NCI-H146 treated with DMSO at 0.1 percent for 48 hours (cell line): ENCODE measurements at regions not wholly inside any gene's neighbourhood (a gene's known extent, or its start where the extent isn't known, plus 50 kb on each side); places are given as distances from the start of the nearest gene placed in this dataset.

Source experiments
- DNase-seq: peaks from one replicate; lab custom pipeline; 2025; ENCODE audit not compliant: unreplicated experiment; lab: John Stamatoyannopoulos, UW

- no peak for DNase-seq
Observed at GRCh38 chr3:146854523-146854922, 249.4 kb upstream of the PLSCR5 start.

- DNase-seq, result no peak
Observed at GRCh38 chr3:146851665-146852064, 246.5 kb upstream of the PLSCR5 start.

DNA sequence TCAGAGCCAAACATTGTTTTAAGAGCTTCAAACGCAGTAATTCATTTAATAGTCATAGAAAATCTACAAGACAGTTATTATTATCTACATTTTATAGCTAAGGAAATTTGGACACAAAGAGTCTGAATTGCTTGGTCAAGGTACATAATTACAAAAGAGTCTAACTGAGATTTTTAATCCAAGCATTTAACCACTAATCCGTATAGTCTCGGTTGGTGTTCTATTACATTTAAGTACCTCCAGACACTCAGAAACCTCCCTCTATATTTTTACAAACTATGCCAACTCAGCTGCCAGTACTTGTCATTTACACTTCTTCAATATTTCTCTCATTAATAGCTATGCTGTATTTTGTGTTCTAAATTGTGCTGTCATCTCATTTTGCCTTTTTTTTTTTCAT, 240.2 kb upstream of the PLSCR5 start:
- no peak for DNase-seq

GRCh38 chr3:146843476-146843875, 238.3 kb upstream of the PLSCR5 start:
- no peak for DNase-seq

- DNase-seq, result no peak
Observed at GRCh38 chr3:146839727-146840375, 234.7 kb upstream of the PLSCR5 start.

DNA sequence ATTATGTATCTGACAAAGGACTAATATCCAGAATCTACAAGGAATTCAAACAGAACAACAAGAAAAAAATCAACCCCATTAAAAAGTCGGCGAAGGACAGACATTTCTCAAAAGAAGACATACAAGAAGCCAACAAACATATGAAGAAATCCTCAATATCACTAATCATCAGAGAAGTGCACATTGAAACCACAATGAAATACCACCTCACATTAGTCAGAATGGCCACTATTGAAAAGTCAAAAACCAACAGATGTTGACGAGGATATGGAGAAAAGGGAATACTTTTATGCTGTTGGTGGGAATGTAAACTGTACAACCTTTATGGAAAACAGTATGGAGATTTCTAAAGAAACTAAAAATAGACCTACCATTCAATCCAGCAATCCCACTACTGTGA, 233.1 kb upstream of the PLSCR5 start:
- no peak for DNase-seq

DNA sequence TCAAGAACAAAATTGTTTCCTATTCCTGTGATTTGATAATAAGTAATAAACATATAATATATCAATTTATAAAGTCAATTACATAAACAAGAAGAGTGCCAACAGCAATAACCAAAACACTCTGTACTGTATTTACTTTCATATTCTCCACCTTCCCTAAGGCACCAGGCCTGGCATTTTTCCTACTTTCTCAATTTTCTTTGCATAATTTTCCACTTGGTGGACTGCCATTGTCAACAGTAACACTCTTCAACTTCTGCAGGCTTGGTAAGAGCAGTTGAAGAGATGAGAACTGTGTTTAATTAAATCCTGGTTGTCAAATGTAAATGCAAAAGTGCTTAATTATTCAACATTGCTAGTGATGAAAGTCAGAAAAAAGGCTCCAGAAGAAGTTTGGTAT, 229.8 kb upstream of the PLSCR5 start:
- no peak for DNase-seq

DNA sequence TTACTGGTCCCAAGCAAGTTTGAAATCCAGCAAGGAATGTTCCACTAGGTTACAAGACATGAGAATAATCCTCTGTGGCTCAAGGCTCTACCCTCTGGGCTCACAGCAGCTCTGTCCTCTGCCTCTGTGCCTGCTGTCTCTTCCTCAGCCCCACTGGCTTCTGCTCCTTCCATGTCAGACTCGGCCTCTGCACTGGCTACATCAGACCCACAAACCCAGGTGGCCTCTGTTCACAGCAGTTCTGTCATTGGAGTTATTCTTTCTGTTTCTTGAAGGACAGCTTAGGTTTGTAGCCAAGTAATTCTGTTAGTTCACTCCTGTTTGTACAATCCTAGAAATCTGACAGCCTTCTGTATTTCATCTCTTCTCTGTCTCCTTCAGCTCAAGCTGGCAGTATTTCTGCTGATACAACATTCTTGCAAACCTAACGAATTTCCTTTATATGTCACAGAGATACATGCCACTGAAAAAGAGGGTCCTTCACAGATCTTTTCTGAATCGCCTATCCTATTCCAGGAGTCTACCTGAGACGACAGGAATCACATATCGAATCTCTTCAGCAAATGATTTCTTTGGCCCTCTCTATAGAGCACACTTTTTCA, 227.8 kb upstream of the PLSCR5 start:
- no peak for DNase-seq

DNA sequence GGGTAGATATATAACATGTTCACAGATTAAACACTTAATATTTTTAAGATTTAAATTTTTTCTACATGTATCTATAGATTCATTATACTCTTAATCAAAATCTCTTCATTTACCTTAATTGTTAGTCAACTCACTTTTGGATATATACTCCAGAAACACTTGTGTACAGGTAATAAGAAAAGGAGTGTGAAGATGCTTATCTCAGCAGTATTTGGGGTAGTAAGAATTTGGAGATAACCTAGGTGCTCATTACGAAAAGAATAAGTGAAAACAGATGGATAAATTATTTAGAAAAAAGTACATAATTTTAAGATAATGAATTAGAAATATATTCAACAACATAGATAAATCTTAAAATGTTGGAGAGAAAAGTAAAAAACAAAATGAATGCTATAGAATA, 226.5 kb upstream of the PLSCR5 start:
- DNase-seq, result no peak

GRCh38 chr3:146830231-146830630, 225.1 kb upstream of the PLSCR5 start:
- DNase-seq, result no peak

DNA sequence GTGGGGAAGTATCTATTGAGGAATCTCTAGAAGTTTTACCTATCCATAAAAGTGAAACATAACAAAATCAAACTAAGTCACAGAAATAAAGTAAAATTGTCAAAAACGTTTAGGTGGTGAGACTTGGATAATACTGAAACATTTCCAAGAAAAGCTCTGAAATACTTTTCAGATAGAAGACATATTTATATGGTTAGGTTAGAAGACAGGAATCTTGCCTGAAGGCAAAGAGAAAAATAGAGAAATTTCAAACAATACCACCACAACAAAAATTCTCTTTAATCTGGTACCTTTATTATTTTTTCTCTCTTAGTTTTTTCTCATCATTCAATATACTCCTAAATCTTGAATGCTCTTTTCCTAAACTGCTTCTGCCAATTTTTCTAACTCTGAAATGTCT, 222.7 kb upstream of the PLSCR5 start:
- no peak for DNase-seq

GRCh38 chr3:146823622-146824021, 218.5 kb upstream of the PLSCR5 start:
- no peak for DNase-seq

GRCh38 chr3:146818866-146819265, 213.7 kb upstream of the PLSCR5 start:
- no peak for DNase-seq

GRCh38 chr3:146818301-146818700, 213.2 kb upstream of the PLSCR5 start:
- DNase-seq, result no peak

DNA sequence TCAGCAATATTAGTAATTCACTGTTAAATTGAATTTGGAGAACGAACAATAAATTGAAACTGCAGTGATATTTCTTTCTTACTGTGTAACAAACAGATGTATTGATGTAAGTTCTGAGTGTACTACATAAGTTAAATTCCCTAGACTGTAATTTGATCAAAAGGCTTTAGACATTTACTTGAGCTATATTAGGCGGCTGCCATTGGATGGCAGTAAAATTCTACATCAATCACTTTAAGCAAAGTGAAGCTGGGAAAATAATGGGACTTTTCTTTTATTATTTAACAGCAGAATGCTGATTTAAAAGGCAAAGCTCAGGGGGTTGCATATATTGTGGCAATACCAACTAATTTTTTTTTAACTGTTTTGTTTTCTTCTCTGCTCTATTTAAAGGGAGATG, 212.6 kb upstream of the PLSCR5 start:
- DNase-seq, result no peak

GRCh38 chr3:146814601-146815315, 209.6 kb upstream of the PLSCR5 start:
- no peak for DNase-seq

- no peak for DNase-seq
Observed at GRCh38 chr3:146813496-146813895, 208.3 kb upstream of the PLSCR5 start.

DNA sequence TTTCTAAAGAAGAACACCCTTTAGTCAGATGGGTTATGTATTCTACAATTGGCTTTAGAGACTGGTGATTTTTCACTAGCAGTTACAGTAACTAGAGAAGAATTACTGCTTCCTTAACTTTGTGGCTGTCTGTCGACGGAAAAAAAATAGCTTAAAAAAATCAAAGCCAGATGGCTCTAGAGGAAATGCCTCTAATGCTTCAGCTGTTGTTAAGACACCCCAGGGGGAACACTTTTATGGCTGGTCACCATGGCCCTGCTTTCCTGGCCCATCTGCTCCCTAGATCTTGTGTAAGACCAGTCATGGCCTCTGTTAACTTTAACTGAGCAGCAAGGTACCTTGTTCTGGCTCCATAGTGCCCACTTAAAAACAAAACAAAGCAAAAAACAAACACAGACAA, 198.6 kb upstream of the PLSCR5 start:
- no peak for DNase-seq

DNA sequence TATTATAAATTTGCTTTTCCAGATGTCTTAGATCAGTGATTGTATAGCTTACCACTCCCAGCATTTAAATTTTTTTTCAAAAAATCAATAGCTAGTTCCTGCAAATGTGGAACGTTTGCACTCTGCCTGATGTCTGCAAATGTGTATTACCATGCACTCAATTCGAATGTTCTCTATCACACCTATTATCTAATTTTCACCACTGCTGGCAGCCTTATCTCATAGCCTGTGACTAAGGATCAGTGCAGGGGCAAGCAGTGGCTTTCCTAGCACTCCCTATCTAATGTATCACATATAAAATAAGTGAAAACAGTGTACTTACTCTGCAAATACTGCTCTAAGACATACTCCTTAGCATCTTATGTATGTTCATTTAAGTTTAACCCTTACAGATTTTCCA, 196.3 kb upstream of the PLSCR5 start:
- peak; percentile 38 for DNase-seq

DNA sequence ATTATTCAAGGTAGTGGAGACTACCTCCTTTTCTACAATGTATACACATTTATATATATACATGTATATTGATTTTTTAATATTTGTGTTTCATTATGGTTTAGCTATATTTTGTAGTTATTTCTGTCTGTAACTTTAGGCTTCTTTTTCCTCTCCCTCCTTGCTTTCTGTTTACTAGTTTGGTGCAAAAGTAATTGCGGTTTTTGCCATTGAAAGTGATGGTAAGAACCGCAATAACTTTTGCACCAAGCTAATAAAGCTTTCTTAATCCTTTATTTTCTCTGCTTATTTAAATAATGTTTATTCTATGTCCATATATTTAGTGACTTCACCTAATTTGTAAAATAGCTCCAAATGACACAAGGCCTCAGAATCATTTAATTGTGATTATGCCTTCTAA, 195.3 kb upstream of the PLSCR5 start:
- no peak for DNase-seq

- no peak for DNase-seq
Observed at GRCh38 chr3:146796078-146796477, 190.9 kb upstream of the PLSCR5 start.

DNA sequence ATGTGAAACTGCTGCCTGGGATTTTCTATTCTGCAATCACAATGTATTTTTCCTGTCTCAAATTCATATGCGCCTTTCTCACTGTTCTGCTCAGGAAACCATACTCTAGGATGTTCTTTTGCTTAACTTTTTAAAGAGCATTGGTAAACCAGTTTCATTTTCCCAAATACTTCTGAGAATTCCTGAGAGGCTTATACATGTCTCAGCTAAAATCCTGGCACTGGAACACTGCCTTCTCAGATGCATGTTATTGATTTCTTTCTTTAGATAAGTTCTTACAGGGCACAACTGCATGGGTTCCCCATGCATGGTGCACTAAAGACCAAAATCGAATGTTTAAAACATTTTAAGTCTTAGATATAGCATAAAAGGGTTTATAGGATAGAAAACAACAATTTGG, 178.3 kb upstream of the PLSCR5 start:
- no peak for DNase-seq

DNA sequence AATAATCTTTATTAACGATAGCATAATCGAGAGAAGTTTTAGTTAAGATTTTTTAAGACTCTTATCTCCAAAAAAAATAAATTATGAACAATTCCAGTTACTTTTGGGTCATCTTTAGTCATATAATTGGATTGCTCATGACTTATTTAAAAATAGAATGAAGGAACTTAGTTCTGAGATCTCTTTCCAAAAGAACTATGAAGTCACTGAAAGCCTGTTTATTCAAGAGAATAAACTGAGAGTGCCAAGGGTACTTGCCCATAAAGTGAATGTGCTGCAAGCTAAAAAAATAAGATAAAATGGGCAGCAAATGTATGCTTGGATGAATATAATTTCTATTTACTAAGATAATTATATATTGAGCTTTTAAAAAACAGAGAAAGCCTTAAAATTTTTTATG, 176.5 kb upstream of the PLSCR5 start:
- DNase-seq, result no peak
